C1 segment of cervical spinal cord (tissue), 14 donors: ENCODE measurements at regions not wholly inside any gene's neighbourhood (a gene's known extent, or its start where the extent isn't known, plus 50 kb on each side); places are given as distances from the start of the nearest gene placed in this dataset.

ENCODE experiments used
- DNase-seq, 14 donors: peaks; one replicate each; lab custom pipeline; 2025; lab: John Stamatoyannopoulos, UW

GRCh38 chr4:181151856-181152255 is 1091.3 kb upstream of the TENM3 start:
- no peak for DNase-seq

- DNase-seq = no peak
Observed at GRCh38 chr4:181157647-181158046, 1085.6 kb upstream of the TENM3 start.

- DNase-seq = no peak
Observed at GRCh38 chr4:181158971-181159370, 1084.2 kb upstream of the TENM3 start.

GRCh38 chr4:181161669-181162068 is 1081.5 kb upstream of the TENM3 start:
- DNase-seq = no peak

GRCh38 chr4:181162266-181162665 is 1080.9 kb upstream of the TENM3 start:
- DNase-seq = no peak

GRCh38 chr4:181162676-181163075 is 1080.5 kb upstream of the TENM3 start:
- DNase-seq = no peak

GRCh38 chr4:181166742-181167399 is 1076.3 kb upstream of the TENM3 start:
- no peak for DNase-seq

- no peak for DNase-seq
Observed at GRCh38 chr4:181168011-181168805, 1075.0 kb upstream of the TENM3 start.

GRCh38 chr4:181173046-181173445 is 1070.2 kb upstream of the TENM3 start:
- DNase-seq = no peak

- no peak for DNase-seq
Observed at GRCh38 chr4:181176306-181176705, 1066.9 kb upstream of the TENM3 start.

GRCh38 chr4:181181331-181181730 is 1061.9 kb upstream of the TENM3 start:
- no peak for DNase-seq

- no peak for DNase-seq
Observed at GRCh38 chr4:181189751-181190150, 1053.5 kb upstream of the TENM3 start.

GRCh38 chr4:181193131-181193930 is 1049.9 kb upstream of the TENM3 start:
- no peak for DNase-seq

- DNase-seq = no peak
Observed at GRCh38 chr4:181194096-181194495, 1049.1 kb upstream of the TENM3 start.

- DNase-seq = no peak
Observed at GRCh38 chr4:181200076-181200475, 1043.1 kb upstream of the TENM3 start.

- no peak for DNase-seq
Observed at GRCh38 chr4:181202240-181202639, 1041.0 kb upstream of the TENM3 start.

- DNase-seq = no peak
Observed at GRCh38 chr4:181204109-181204508, 1039.1 kb upstream of the TENM3 start.

- DNase-seq = no peak
Observed at GRCh38 chr4:181213551-181213950, 1029.7 kb upstream of the TENM3 start.

GRCh38 chr4:181216501-181216900 is 1026.7 kb upstream of the TENM3 start:
- no peak for DNase-seq

GRCh38 chr4:181219783-181220416 is 1023.3 kb upstream of the TENM3 start:
- no peak for DNase-seq

GRCh38 chr4:181224852-181225251 is 1018.4 kb upstream of the TENM3 start:
- no peak for DNase-seq
